PC-3 (cell line): ENCODE measurements at regions not wholly inside any gene's neighbourhood (a gene's known extent, or its start where the extent isn't known, plus 50 kb on each side); places are given as distances from the start of the nearest gene placed in this dataset.

ENCODE experiments used
- ATAC-seq: fragments of 200-7000 bp; cut with Tn5 transposase; 2 replicates; pipeline ENCODE4 v1.9.1; 2020; ENCODE audit warnings: mild to moderate bottlenecking, moderate library complexity
- BruUV-seq: library from RNA; stranded (reverse); fragments of 400-500 nt; replicated peaks from 2 replicates; lab custom pipeline; 2021; lab: Mats Ljungman, UMichigan
- CTCF ChIA-PET: fragments of 300-600 bp; sonication (Branson Sonifier 250); formaldehyde crosslinking; loops from one replicate; lab custom pipeline; 2022; ENCODE audit warnings: antibody characterized with exemption; lab: Charles Lee
- POLR2A ChIA-PET: fragments of 300-600 bp; sonication (Branson Sonifier 250); formaldehyde crosslinking; loops from one replicate; lab custom pipeline; 2022; ENCODE audit warnings: antibody characterized with exemption; ENCODE audit not compliant: unreplicated experiment; lab: Charles Lee
- DNase-seq: peaks from one replicate; pipeline ENCODE4 v3.0.0-alpha.2; 2015
- H2AFZ ChIP-seq: fragments of 300-600 bp; sonication (generic); 2 replicates; pipeline ENCODE4 v1.6.0; 2016; ENCODE audit warnings: antibody characterized with exemption, low read length
- H3F3A ChIP-seq: fragments of 300-600 bp; sonication (generic); one replicate; pipeline ENCODE4 v1.6.0; 2017; ENCODE audit warnings: antibody characterized with exemption, low read length, control low read depth, mild to moderate bottlenecking; ENCODE audit not compliant: unreplicated experiment
- H3K27ac ChIP-seq: fragments of 300-600 bp; sonication (generic); 2 replicates; pipeline ENCODE4 v1.5.1; 2016; ENCODE audit warnings: mild to moderate bottlenecking, low read length
- H3K27me3 ChIP-seq: fragments of 300-600 bp; sonication (generic); 2 replicates; pipeline ENCODE4 v1.6.1; 2016; ENCODE audit warnings: low read length, mixed read lengths
- H3K36me3 ChIP-seq: fragments of 300-600 bp; sonication (generic); 2 replicates; pipeline ENCODE4 v1.6.1; 2016; ENCODE audit warnings: low read depth, mixed run types, low read length, mixed read lengths
- H3K4me1 ChIP-seq: fragments of 300-600 bp; sonication (generic); 2 replicates; pipeline ENCODE4 v1.5.1; 2016; ENCODE audit warnings: low read length; ENCODE audit not compliant: insufficient read depth
- H3K4me2 ChIP-seq: fragments of 300-600 bp; sonication (generic); 2 replicates; pipeline ENCODE4 v1.6.0; 2016; ENCODE audit warnings: low read length
- H3K4me3 ChIP-seq: fragments of 300-600 bp; sonication (generic); 2 replicates; pipeline ENCODE4 v1.5.1; 2016; ENCODE audit warnings: mild to moderate bottlenecking, low read length, mixed read lengths
- H3K79me2 ChIP-seq: fragments of 300-600 bp; sonication (generic); 2 replicates; pipeline ENCODE4 v1.6.1; 2017; ENCODE audit warnings: low read length, mixed read lengths
- H3K9ac ChIP-seq: fragments of 300-600 bp; sonication (generic); 2 replicates; pipeline ENCODE4 v1.6.0; 2016; ENCODE audit warnings: mild to moderate bottlenecking, low read length
- H3K9me2 ChIP-seq: fragments of 300-600 bp; sonication (generic); replicated peaks from 2 replicates; pipeline ENCODE4 v1.6.1; 2016; ENCODE audit warnings: mixed run types, low read length, mixed read lengths
- H3K9me3 ChIP-seq: fragments of 300-600 bp; sonication (generic); 2 replicates; pipeline ENCODE4 v1.6.1; 2016; ENCODE audit warnings: low read length, mixed read lengths
- H4K20me1 ChIP-seq: fragments of 300-600 bp; sonication (generic); 2 replicates; pipeline ENCODE4 v1.6.1; 2016; ENCODE audit warnings: low read length, mixed read lengths
- EZH2 ChIP-seq: fragments of 300-600 bp; sonication (generic); IDR thresholded peaks from one replicate; pipeline ENCODE4 v1.6.1; 2017; ENCODE audit warnings: antibody characterized with exemption, mild to moderate bottlenecking, low read length; ENCODE audit not compliant: unreplicated experiment
- EZH2phosphoT487 ChIP-seq: fragments of 300-600 bp; sonication (generic); IDR thresholded peaks from 2 replicates; pipeline ENCODE4 v1.6.1; 2018; ENCODE audit warnings: mild to moderate bottlenecking, antibody characterized with exemption, low read length, borderline replicate concordance
- intact Hi-C: fragments of 100-400 bp; cut with micrococcal nuclease; formaldehyde crosslinking; loops from 2 replicates; pipeline ENCODE4 v1.9.0; 2023
- TF ChIP-seq, protein P1 (sequence below): fragments of 300-600 bp; sonication (generic); conservative IDR thresholded peaks from 2 replicates; pipeline ENCODE4 v1.5.1; 2017; ENCODE audit warnings: antibody characterized with exemption, low read depth, mild to moderate bottlenecking, low read length

DNA sequence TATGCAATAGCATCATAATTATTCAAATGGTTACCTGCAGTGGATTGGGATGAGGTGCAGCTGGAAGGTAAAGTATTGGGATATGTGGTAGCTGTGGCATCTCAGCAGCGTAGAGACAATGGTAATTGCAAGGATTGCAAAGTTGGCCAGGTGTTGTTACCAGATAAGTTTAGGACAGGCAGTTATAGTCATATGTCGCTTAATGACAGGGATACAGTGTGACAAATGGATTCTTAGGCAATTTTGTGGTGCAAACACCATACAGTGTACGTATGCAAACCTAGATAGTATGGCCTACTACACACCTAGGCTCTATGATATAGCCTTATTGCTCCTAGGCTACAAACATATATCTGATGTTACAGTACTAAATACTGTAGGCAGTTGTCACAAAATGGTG, 163.5 kb upstream of the LYZL2 start:
- H3K79me2 ChIP-seq: no peaks in the 10 kb centered on the region
- H3K4me2 ChIP-seq: no peak overlapping the region
- H4K20me1 ChIP-seq: no peaks in the 10 kb centered on the region
- no peak for DNase-seq
- TF ChIP-seq, protein P1, sequence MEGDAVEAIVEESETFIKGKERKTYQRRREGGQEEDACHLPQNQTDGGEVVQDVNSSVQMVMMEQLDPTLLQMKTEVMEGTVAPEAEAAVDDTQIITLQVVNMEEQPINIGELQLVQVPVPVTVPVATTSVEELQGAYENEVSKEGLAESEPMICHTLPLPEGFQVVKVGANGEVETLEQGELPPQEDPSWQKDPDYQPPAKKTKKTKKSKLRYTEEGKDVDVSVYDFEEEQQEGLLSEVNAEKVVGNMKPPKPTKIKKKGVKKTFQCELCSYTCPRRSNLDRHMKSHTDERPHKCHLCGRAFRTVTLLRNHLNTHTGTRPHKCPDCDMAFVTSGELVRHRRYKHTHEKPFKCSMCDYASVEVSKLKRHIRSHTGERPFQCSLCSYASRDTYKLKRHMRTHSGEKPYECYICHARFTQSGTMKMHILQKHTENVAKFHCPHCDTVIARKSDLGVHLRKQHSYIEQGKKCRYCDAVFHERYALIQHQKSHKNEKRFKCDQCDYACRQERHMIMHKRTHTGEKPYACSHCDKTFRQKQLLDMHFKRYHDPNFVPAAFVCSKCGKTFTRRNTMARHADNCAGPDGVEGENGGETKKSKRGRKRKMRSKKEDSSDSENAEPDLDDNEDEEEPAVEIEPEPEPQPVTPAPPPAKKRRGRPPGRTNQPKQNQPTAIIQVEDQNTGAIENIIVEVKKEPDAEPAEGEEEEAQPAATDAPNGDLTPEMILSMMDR: no peak
- TF ChIP-seq EZH2 (no peak), EZH2phosphoT487 (no peak)
- no peak for ATAC-seq
- H3K36me3 ChIP-seq: no peaks in the 10 kb centered on the region
- H3K27ac ChIP-seq: no peak overlapping the region
- no peak overlapping the region for H3K9ac ChIP-seq
- no peaks in the 10 kb centered on the region for H3K4me1 ChIP-seq
- no peaks in the 10 kb centered on the region for H3K9me2 ChIP-seq
- no TSS peak for BruUV-seq
- intact Hi-C loops: no loop called here
- no peaks in the 10 kb centered on the region for H3K9me3 ChIP-seq
- POLR2A ChIA-PET: no interaction called here
- no peaks in the 10 kb centered on the region for H3F3A ChIP-seq
- H3K27me3 ChIP-seq: no peaks in the 10 kb centered on the region
- CTCF ChIA-PET: no interaction called here
- no peak overlapping the region for H2AFZ ChIP-seq
- no peak overlapping the region for H3K4me3 ChIP-seq

DNA sequence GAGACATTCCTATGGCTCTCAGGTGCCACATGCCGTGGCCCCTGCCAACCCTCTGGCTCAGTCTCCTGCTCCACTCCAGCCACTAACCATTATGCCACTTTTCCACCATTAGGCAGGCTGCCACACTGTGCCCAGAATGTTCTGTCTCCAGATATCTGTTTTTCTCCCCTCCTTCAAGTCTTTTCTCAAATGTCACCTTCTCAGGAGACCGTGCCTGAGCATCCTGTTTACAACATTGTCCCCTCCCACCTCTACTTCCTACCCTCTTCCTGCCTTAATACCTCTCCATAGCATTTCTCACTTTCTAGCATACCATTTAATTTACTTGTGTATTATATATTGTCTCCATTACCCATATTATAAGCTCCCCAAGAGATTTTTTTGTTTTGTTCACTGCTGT, 162.5 kb upstream of the LYZL2 start:
- Histone ChIP-seq H3K9ac (no peak overlapping the region), H2AFZ (no peak overlapping the region), H3K4me2 (no peak overlapping the region), H3K27ac (no peak overlapping the region), H3K9me2 (no peaks in the 10 kb centered on the region), H3K4me1 (no peaks in the 10 kb centered on the region), H3K36me3 (no peaks in the 10 kb centered on the region), H3K4me3 (no peak overlapping the region), H3K9me3 (no peaks in the 10 kb centered on the region), H4K20me1 (no peaks in the 10 kb centered on the region), H3K27me3 (no peaks in the 10 kb centered on the region), H3K79me2 (no peaks in the 10 kb centered on the region), H3F3A (no peaks in the 10 kb centered on the region)
- intact Hi-C loops: no loop called here
- ChIA-PET CTCF (interaction anchor here (0.5 kb wide), 1 partner anchor 816 kb away, joined by 3 read pairs; no protein-coding TSS in a partner anchor), POLR2A (no interaction called here)
- TF ChIP-seq EZH2 (no peak), EZH2phosphoT487 (no peak)
- TF ChIP-seq, protein P1: no peak
- no TSS peak for BruUV-seq
- DNase-seq (no peak), ATAC-seq (no peak)

DNA sequence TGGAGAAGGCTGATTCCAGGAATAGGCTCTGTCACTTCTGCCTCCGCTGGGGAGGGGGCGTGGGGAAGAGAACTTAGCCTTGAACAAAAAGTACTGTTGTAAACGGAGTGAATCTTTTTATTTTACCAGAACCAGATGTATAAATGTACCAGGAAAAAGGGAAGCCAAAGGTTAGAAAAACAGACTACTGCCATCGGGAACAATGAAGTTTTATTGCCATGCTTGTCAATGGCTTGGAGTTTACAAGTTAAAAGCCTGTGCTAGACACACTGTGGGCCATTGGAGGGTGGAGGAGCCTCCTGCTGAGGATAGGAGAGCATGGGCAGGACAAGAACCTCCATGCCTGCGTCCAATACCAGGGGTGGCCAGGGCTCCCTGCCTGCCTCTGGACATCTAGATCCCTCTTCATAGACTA, 161.7 kb upstream of the LYZL2 start:
- no peak overlapping the region for H3K9ac ChIP-seq
- no peaks in the 10 kb centered on the region for H3K4me1 ChIP-seq
- no peaks in the 10 kb centered on the region for H3K27me3 ChIP-seq
- DNase-seq (no peak), ATAC-seq (no peak)
- no peak overlapping the region for H3K27ac ChIP-seq
- no peak overlapping the region for H3K4me3 ChIP-seq
- no peaks in the 10 kb centered on the region for H3K9me2 ChIP-seq
- no peaks in the 10 kb centered on the region for H3K79me2 ChIP-seq
- H2AFZ ChIP-seq: no peak overlapping the region
- TF ChIP-seq, protein P1: no peak
- TF ChIP-seq EZH2phosphoT487 (no peak), EZH2 (no peak)
- H3F3A ChIP-seq: no peaks in the 10 kb centered on the region
- ChIA-PET POLR2A (no interaction called here), CTCF (no interaction called here)
- H4K20me1 ChIP-seq: no peaks in the 10 kb centered on the region
- BruUV-seq: no TSS peak
- intact Hi-C loops: no loop called here
- H3K36me3 ChIP-seq: no peaks in the 10 kb centered on the region
- no peak overlapping the region for H3K4me2 ChIP-seq
- H3K9me3 ChIP-seq: no peaks in the 10 kb centered on the region
